NT2/D1 (cell line): ENCODE measurements at regions not wholly inside any gene's neighbourhood (a gene's known extent, or its start where the extent isn't known, plus 50 kb on each side); places are given as distances from the start of the nearest gene placed in this dataset.

Experiments used
- DNase-seq: peaks from one replicate; pipeline ENCODE4 v3.0.0-alpha.2; 2011; ENCODE audit warnings: low read depth, low spot score
- H3K27me3 ChIP-seq: 2 replicates; pipeline ENCODE4 v1.6.0; 2011; ENCODE audit warnings: mild to moderate bottlenecking; ENCODE audit not compliant: insufficient read length, insufficient read depth
- H3K36me3 ChIP-seq: 2 replicates; pipeline ENCODE4 v1.6.1; 2011; ENCODE audit warnings: mild to moderate bottlenecking, low read length, mixed read lengths; ENCODE audit not compliant: insufficient read depth, insufficient read length
- H3K4me1 ChIP-seq: 2 replicates; pipeline ENCODE4 v1.5.1; 2011; ENCODE audit not compliant: insufficient read depth, insufficient read length
- H3K4me3 ChIP-seq: 2 replicates; pipeline ENCODE4 v1.5.1; 2011; ENCODE audit warnings: low read depth; ENCODE audit not compliant: insufficient read length
- H3K9ac ChIP-seq: 2 replicates; pipeline ENCODE4 v1.6.0; 2011; ENCODE audit warnings: low read depth; ENCODE audit not compliant: insufficient read length
- H3K9me3 ChIP-seq: 2 replicates; pipeline ENCODE4 v1.5.1; 2011; ENCODE audit warnings: mild to moderate bottlenecking, low read length; ENCODE audit not compliant: insufficient read depth
- SUZ12 ChIP-seq: IDR thresholded peaks from 2 replicates; pipeline ENCODE4 v1.6.1; 2011; ENCODE audit not compliant: insufficient read length, insufficient read depth; ENCODE audit errors: extremely low read depth
- YY1 ChIP-seq: IDR thresholded peaks from 2 replicates; pipeline ENCODE4 v1.6.1; 2011; ENCODE audit not compliant: insufficient read length, insufficient read depth
- ZNF274 ChIP-seq: IDR thresholded peaks from 2 replicates; pipeline ENCODE4 v1.6.1; 2011; ENCODE audit warnings: mild to moderate bottlenecking, low read depth, low read length

DNA sequence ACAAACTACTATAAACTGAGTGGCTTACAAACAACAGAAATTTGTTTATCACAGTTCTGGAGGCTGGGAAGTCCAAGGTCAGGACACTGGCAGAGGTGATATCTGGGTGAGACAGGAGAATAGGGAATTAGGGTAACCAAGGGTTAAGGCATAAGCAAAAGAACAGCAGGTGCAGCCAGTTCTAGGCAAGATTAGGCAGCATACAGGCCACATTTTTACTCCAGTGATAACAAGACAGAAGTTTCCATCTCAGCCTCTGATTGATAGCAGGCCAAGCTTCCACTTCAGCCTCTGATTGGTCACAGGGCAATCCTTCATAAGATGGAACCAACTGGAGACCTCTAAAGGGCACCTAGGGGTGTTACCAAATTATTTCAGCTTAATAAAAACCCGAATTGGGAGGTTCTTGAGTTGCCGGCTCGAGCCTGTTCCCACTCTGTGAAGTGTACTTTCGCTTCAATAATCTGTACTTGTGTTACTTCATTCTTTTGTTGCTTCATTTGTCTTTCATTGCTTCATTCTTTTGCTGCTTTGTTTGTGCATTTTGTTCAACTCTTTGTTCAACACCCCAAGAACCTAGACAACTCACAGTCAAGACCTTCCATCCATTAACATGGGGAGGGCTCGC, 185.6 kb downstream of the TOMM20 start:
- Histone ChIP-seq H3K4me1 (no peaks in the 10 kb centered on the region), H3K27me3 (no peaks in the 10 kb centered on the region), H3K36me3 (no peaks in the 10 kb centered on the region), H3K9me3 (no peaks in the 10 kb centered on the region), H3K9ac (no peak overlapping the region), H3K4me3 (no peak overlapping the region)
- TF ChIP-seq YY1 (no peak), ZNF274 (no peak), SUZ12 (no peak)
- DNase-seq = no peak

DNA sequence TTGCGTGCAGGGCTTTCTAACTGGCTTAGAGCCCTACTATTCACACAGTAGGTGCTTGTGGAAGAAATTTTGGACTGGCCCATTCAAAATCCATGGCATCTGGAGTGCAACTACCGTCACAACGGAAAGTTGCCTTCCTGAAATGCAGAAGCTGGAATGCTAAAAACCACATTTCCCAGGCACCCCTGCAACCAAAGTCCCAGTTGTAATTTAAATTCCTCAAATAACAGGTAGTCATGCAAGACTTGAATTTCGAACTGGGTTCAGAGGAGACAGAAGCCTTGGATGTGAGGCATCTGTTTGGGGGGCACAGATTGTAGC, 186.7 kb downstream of the TOMM20 start:
- TF ChIP-seq ZNF274 = no peak
- TF ChIP-seq YY1 = no peak
- no peak for TF ChIP-seq SUZ12
- Histone ChIP-seq H3K9me3 (no peaks in the 10 kb centered on the region), H3K36me3 (no peaks in the 10 kb centered on the region), H3K4me1 (no peaks in the 10 kb centered on the region), H3K9ac (no peak overlapping the region), H3K27me3 (no peaks in the 10 kb centered on the region), H3K4me3 (no peak overlapping the region)
- DNase-seq = no peak

DNA sequence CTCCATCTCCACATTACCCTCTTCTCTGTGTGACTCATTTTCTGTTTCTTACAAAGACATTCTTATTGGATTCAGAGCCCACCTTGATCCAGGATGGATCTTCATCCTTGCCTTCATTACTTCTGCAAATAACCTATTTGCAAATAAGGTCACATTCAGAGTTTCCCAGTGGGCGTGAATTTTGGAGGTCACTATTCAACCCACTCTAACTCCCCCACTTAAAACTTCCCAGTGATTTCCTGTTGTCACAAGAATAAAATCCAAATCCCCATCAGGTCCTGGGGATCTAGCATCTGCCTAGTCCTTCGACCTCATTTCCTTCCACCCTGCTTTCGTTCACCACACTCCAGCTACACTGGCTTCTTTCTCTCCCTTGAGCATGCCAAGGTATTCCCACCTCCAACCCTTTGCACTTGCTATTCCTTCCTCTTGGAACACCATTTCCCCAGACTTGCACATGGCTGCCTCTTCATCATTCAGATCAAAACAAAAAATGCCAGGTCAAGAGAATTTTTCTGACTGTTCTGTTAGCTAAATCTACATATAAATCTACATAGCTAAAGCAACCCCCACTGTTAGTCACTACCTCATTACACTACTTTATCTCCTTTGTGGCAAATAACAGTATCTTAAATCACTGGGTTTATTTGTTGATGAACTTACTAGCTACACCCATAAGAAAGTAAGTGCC, 187.2 kb downstream of the TOMM20 start:
- H3K4me3 ChIP-seq = no peak overlapping the region
- no peaks in the 10 kb centered on the region for H3K9me3 ChIP-seq
- no peaks in the 10 kb centered on the region for H3K4me1 ChIP-seq
- no peak overlapping the region for H3K9ac ChIP-seq
- H3K36me3 ChIP-seq = no peaks in the 10 kb centered on the region
- H3K27me3 ChIP-seq = no peaks in the 10 kb centered on the region
- DNase-seq = no peak
- TF ChIP-seq SUZ12 (no peak), YY1 (no peak), ZNF274 (no peak)

DNA sequence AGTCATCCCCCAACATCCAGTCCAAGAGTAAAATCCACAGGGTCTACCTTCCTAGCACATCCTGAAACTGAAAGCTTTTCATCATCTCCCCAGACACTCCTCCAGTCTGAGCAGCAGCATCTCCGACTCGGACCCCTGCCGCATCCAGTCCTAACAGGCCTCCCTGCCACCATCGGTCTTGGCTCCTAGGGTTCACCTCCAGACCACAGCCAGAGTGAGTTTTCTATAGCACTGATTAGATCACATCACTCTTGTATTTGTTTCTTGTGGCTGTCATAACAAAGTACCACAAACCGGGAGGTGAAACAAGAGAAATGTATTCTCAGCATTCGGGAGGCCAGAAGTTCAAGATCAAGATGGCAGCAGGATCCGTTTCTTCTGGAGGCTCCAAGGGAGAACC, 187.8 kb downstream of the TOMM20 start:
- TF ChIP-seq YY1 (no peak), SUZ12 (no peak), ZNF274 (no peak)
- no peak for DNase-seq
- Histone ChIP-seq H3K4me3 (no peak overlapping the region), H3K4me1 (no peaks in the 10 kb centered on the region), H3K27me3 (no peaks in the 10 kb centered on the region), H3K36me3 (no peaks in the 10 kb centered on the region), H3K9me3 (no peaks in the 10 kb centered on the region), H3K9ac (no peak overlapping the region)

DNA sequence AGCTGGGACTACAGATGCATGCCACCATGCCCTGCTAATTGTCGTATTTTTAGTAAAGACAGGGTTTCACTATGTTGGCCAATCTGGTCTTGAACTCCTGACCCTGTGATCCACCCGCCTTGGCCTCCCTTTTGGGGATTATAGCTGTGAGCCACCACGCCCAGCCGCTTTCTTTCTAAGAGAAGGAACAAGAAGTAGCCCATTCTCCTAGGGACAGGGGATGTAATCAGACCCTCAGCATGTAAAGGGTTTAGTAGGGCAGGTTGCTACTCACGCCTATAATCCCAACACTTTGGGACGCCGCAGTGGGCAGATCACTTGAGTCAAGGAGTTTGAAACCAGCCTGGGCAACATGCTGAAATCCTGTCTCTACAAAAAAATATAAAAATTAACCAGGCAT, 189.7 kb downstream of the TOMM20 start:
- DNase-seq = no peak
- Histone ChIP-seq H3K4me1 (no peaks in the 10 kb centered on the region), H3K4me3 (no peak overlapping the region), H3K36me3 (no peaks in the 10 kb centered on the region), H3K27me3 (no peaks in the 10 kb centered on the region), H3K9me3 (no peaks in the 10 kb centered on the region), H3K9ac (no peak overlapping the region)
- TF ChIP-seq ZNF274 (no peak), YY1 (no peak), SUZ12 (no peak)

DNA sequence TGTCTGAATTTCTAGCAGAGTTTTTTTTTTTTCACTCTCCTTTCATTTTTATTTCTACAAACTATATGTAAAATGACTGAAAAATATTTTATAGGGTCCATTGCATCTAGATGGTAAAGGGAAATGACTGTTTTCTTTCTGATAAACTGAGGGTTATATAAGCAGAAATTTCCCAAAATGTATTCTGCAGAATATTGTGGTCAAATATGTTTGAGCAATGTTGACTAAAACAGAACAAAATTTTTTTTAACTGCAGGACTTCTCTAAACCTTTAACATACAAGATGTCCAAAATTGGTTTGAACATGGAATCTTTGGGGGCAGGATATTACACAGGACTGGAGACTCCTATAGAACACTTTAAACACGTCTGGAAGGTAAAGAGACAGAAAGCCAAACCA, 190.5 kb downstream of the TOMM20 start:
- Histone ChIP-seq H3K4me3 (no peak overlapping the region), H3K9me3 (no peaks in the 10 kb centered on the region), H3K36me3 (no peaks in the 10 kb centered on the region), H3K9ac (no peak overlapping the region), H3K27me3 (no peaks in the 10 kb centered on the region), H3K4me1 (peaks cover under 1% of the 10 kb centered on the region)
- DNase-seq = no peak
- TF ChIP-seq SUZ12 (no peak), ZNF274 (no peak), YY1 (no peak)

DNA sequence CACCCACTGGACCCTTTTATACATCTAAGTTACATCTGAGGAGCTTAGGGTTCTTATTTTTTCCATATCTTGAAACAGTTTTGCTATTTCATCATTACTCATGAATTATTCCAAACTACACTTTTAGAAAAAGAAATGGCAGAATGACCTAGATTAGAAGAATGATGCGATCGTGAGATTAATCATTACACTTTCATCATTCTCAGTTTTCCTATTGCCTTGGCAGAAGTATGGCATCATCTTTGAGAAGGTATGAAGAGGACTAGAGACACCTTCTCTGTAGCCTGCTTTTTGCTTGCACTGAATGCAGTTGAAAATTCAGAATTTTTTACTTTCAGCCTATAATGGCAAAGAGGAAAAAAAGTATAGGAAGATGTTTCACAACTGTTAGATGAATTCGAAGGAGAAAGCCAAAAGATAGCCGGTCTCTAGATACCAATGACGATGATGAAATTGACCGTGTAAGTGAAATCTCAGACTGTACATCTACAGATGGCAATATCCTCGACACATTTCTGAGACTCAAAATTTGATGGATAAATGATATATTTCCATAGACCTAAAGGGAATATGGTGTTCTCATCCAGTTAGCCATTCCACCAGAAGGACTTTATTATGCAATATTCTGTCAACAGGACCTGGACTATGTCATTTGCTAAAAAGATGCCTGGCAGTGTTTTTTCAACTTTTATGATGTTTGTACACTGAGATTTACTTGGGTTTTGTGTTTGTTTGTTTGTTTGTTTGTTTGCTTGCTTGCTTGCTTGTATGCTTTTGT, 191.8 kb downstream of the TOMM20 start:
- Histone ChIP-seq H3K9me3 (no peaks in the 10 kb centered on the region), H3K4me3 (no peak overlapping the region), H3K27me3 (no peaks in the 10 kb centered on the region), H3K4me1 (peaks cover 5% of the 10 kb centered on the region), H3K36me3 (no peaks in the 10 kb centered on the region), H3K9ac (no peak overlapping the region)
- no peak for DNase-seq
- TF ChIP-seq YY1 (no peak), SUZ12 (no peak), ZNF274 (no peak)
